GM18861 (cell line): ENCODE measurements at regions not wholly inside any gene's neighbourhood (a gene's known extent, or its start where the extent isn't known, plus 50 kb on each side); places are given as distances from the start of the nearest gene placed in this dataset.
A peak's percentile ranks its signal among the peaks of the same experiment; 100 is the strongest.

Experiments
- ATAC-seq: cut with Tn5 transposase; IDR thresholded peaks from one replicate; pipeline ENCODE4 v1.9.1; 2021; ENCODE audit not compliant: unreplicated experiment

GRCh38 chr2:65710356-65710755 is 278.0 kb upstream of the SPRED2 start:
- no peak for ATAC-seq

- no peak for ATAC-seq
Observed at GRCh38 chr2:65708086-65708485, 275.7 kb upstream of the SPRED2 start.

GRCh38 chr2:65706411-65706810 is 274.0 kb upstream of the SPRED2 start:
- ATAC-seq = no peak

- ATAC-seq = no peak
Observed at GRCh38 chr2:65701191-65701590, 268.8 kb upstream of the SPRED2 start.

DNA sequence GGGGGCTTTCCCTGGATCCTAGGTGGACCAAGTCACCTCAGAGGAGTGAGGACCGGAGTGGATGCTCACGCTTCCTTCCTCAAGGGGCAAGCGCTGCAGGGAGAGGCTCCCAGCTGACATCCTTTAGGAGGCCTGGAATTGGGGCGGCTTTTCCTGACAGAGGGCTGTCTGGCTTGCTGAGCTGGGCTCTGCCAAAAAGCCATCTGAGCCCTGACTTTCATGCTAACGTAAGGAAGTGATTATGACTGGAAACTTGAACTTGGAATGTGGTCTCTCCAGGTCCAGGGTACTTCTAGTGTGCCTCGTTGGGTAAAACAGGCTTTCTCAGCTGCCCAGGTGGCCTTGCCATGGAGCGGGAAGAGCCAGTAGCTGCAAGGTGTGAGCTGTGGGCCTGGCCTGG is 268.3 kb upstream of the SPRED2 start:
- no peak for ATAC-seq

- ATAC-seq = no peak
Observed at GRCh38 chr2:65700004-65700651, 267.7 kb upstream of the SPRED2 start.

- ATAC-seq = no peak
Observed at GRCh38 chr2:65691816-65692215, 259.4 kb upstream of the SPRED2 start.

DNA sequence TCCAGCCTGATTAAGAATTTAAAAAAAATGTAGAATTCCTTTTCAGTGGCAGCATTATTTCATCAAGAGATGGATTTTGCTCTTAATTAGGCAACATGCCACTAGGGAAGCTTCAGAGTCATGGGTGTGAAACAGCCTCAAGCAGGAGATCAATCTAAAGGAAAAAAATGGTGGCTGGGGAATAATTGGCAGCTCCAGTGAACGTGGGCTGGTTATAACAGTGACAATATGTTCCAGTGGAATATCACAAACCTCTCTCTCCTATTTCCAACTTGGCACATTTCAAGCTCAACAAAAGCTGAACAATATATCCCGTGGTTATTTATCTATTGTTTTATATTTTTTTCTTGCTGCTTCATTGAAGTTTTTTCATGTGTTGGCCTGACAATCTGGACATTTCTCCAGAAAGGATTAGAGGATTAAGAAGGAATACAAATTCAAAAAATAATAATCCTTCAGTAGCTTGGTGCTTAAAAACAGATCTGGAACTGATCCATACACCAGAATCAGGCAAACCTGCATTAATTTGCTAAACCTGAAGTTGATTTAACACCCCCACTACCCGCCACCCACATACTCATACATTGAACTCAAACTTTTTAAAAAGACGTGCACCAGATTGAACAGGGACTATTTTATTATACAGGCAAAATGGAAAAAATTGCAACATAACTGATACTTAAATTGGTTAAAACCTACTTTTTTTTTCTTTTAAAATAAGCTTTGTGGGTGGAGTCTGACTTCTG is 255.9 kb upstream of the SPRED2 start:
- ATAC-seq = no peak

- ATAC-seq = no peak
Observed at GRCh38 chr2:65687614-65688013, 255.2 kb upstream of the SPRED2 start.

DNA sequence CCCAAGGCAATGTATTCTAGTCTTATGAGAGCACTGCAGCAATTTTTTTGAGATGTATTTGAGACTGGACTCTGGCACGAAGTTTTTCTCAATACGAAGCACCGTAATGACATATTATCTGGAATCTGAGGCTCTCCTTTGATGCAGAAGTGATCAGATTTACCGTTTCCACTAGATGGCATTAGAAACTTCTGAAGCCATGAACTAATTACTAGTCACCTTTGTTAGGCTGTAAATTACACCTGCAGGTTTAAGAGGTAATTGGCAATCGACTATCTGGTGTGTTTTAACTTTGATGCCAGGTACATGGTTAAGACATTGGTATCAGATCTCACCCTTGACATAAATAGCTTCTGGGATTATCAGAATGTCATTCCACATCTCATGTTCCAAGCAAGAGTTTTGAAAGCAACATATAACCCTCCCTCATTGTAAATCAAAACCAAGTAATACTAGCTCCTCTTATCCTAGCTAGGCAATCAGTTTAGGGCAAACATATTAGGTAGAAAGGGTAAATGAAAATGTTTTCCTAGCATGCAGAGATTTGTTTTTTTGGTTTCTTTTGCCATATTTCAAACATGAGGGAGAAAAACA is 254.6 kb upstream of the SPRED2 start:
- no peak for ATAC-seq

- no peak for ATAC-seq
Observed at GRCh38 chr2:65681503-65681902, 249.1 kb upstream of the SPRED2 start.

GRCh38 chr2:65678779-65679391 is 246.5 kb upstream of the SPRED2 start:
- ATAC-seq = no peak

DNA sequence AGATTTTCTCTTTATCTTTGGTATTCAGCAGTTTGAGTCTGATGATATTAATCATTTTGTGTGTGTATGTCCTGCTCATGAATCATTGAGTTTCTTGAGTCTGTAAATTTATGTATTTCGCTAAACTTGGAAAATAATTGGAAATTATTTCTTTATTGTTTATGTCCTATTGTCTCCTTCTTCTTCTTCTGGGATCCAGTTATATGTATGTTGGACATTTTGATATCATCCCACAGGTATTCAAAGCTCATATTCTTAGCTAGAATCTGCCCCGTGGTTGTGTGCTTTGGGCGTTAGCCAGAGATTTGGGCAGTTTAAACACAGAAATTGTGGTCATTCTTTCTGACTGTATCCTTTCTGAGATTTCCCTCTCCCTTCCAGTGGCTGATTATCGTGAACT is 243.0 kb upstream of the SPRED2 start:
- no peak for ATAC-seq

- no peak for ATAC-seq
Observed at GRCh38 chr2:65671670-65672242, 239.4 kb upstream of the SPRED2 start.

DNA sequence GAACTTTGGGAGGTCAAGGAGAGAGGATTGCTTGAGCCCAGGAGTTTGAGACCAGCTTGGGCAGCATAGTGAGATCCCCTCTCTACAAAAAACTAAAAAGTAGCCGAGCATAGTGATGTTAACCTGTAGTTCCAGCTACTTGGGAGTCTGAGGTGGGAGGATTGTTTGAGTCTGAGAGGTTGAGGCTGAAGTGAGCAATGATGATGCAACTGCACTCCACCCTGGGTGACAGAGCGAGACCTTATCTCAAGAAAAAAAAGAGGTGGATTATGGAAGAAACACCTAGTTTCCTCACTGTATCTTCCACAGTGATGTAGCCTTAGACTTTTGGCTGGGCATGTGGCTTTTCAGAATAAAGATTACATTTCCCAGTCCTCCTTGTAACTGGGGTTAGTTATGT is 237.2 kb upstream of the SPRED2 start:
- ATAC-seq = no peak

DNA sequence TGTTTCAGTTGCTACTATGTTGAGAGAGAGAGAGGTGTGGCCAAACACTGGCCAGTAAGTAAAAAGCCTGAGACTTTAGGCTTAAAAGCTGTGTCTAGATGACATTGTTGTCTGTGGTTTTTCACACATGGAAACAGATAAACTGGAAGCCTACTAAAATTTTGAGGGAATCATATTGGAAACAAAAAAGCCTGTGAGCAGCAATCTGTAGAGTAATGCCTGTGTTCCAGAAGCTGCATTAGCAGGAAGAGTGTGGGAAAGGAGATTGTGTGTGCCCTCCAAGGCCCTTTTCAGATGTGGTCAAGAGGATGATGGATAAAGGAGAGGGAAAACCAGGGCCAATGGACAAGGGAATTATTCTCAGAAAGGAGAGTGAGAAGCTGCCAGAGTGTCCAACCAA is 236.3 kb upstream of the SPRED2 start:
- ATAC-seq = no peak

DNA sequence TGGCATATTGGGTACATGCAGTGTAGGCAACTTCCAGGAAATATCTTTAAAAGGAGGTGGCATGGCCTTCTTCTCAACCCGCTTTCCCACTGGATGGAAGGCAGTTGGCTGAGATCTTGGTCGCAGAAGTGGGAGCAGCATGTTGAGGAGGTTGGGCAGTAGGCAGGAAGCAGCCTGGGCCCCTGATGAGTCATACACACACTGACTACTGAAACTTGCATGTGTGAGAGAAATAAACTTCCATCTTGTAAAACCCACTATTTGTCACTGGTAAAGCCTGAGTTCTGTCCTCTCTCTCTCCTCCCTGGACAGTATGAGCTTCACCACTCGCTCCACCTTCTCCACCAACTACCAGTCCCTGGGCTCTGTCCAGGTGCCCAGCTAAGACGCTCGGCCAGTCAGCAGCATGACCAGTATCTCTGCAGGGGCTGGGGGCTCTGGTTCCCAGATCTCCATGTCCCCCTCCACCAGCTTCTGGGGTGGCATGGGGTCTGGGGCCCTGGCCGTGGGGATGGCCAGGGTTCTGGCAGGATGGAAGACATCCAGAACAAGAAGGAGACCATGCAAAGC is 233.8 kb upstream of the SPRED2 start:
- ATAC-seq = peak; percentile 99

DNA sequence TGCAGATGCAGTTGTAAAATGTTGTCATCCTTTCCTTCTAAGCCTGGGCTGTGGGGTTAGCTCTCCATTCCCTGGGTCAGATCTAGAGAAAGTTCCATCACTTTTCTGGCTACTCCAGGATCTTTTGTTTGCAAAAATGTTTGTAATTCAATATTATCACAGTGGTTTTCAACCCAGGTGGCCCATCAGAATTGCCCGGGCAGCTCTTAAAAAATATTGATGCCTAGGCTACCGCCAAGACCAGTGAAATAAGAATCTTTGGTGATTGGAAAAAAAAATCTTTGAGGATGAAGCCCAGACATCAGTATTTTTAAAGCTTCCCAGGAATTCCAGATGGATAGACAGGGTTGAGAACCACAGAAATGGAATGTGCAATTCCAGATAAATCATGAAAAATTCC is 232.5 kb upstream of the SPRED2 start:
- no peak for ATAC-seq

- ATAC-seq = no peak
Observed at GRCh38 chr2:65663831-65664407, 231.5 kb upstream of the SPRED2 start.

DNA sequence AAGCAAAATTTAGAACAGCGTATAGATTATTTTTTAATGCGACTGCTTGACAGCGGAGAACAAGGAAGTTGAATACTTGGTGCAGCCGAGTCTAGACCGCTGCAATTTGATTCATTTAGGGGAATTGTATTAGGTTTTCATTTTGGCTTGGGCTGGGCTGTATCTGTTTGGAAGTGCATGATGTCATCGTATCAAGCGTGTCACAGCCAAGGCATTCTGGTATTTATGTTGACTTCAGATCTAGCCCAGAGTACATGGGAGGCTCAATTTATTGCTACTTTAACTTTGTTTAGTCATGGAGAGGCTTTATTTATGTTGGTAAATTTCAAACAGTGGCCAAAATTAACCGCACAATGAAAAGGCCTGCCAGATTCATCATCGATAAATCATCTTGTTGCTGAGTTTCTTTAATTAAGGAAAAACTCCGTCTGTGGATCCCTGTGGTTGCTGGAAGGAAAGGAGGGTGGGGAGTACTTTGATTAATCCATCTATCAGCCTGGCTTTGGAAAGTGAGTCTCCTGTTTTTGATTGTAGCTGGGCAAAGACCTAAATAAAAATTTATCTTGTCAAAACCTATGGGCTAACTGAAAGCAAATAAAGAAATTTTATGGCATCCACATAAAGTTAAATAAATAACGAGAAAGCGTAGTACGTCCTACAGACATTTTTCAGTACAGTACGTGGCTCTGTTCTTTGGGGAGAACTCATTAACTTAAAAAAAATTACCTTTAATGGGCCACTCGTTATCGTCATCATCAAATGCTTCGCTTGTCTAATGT is 230.4 kb upstream of the SPRED2 start:
- ATAC-seq = no peak
